Neural cell (in vitro differentiated cells): ENCODE measurements at regions not wholly inside any gene's neighbourhood (a gene's known extent, or its start where the extent isn't known, plus 50 kb on each side); places are given as distances from the start of the nearest gene placed in this dataset.

Experiments
- H2AFZ ChIP-seq: fragments of 200-600, 300-800 bp; sonication (generic), shearing (Covaris generic); 2 replicates; pipeline ENCODE4 v1.6.0; 2014; ENCODE audit warnings: low read depth, mild to moderate bottlenecking, antibody characterized with exemption, low read length, moderate library complexity
- H3F3A ChIP-seq: fragments of 200-600 bp; shearing (Covaris generic); 2 replicates; pipeline ENCODE4 v1.6.1; 2016; ENCODE audit warnings: mild to moderate bottlenecking, moderate library complexity, mixed read lengths, antibody characterized with exemption, low read length; ENCODE audit not compliant: insufficient read depth, poor library complexity, severe bottlenecking
- H3K27ac ChIP-seq: fragments of 200-600, 300-800 bp; sonication (generic), shearing (Covaris generic); 2 replicates; pipeline ENCODE4 v1.5.1; 2014; ENCODE audit warnings: mild to moderate bottlenecking, low read length, moderate library complexity
- H3K27me3 ChIP-seq: fragments of 300-800, 200-600 bp; sonication (generic), shearing (Covaris generic); 2 replicates; pipeline ENCODE4 v1.6.0; 2014; ENCODE audit warnings: mild to moderate bottlenecking, low read depth, low read length, moderate library complexity; ENCODE audit not compliant: insufficient read depth
- H3K36me3 ChIP-seq: fragments of 300-800, 200-600 bp; sonication (generic), shearing (Covaris generic); 2 replicates; pipeline ENCODE4 v1.5.1; 2014; ENCODE audit warnings: mild to moderate bottlenecking, antibody characterized with exemption, low read length, moderate library complexity; ENCODE audit not compliant: insufficient read depth
- H3K4me2 ChIP-seq: fragments of 300-800, 200-600 bp; sonication (generic), shearing (Covaris generic); 2 replicates; pipeline ENCODE4 v1.6.0; 2014; ENCODE audit warnings: mild to moderate bottlenecking, low read length
- H3K4me3 ChIP-seq: fragments of 300-800, 200-600 bp; sonication (generic), shearing (Covaris generic); 2 replicates; pipeline ENCODE4 v1.5.1; 2014; ENCODE audit warnings: mild to moderate bottlenecking, low read length, moderate library complexity
- H3K79me2 ChIP-seq: fragments of 200-600 bp; shearing (Covaris generic); replicated peaks from 2 replicates; pipeline ENCODE4 v1.6.0; 2014; ENCODE audit warnings: mild to moderate bottlenecking, low read length, moderate library complexity; ENCODE audit not compliant: insufficient read depth
- H3K9ac ChIP-seq: fragments of 300-800, 200-600 bp; sonication (generic), shearing (Covaris generic); 2 replicates; pipeline ENCODE4 v1.6.1; 2016; ENCODE audit warnings: mild to moderate bottlenecking, low read length, mixed read lengths
- H3K9me2 ChIP-seq: fragments of 200-600 bp; shearing (Covaris generic); 2 replicates; pipeline ENCODE4 v1.6.1; 2016; ENCODE audit warnings: mild to moderate bottlenecking, low read length, mixed read lengths; ENCODE audit not compliant: insufficient read depth
- H3K9me3 ChIP-seq: fragments of 200-600, 300-800 bp; sonication (generic), shearing (Covaris generic); 2 replicates; pipeline ENCODE4 v1.6.1; 2016; ENCODE audit warnings: mild to moderate bottlenecking, mixed run types, low read length, moderate library complexity, mixed read lengths
- H4K20me1 ChIP-seq: fragments of 200-600 bp; shearing (Covaris generic); 2 replicates; pipeline ENCODE4 v1.6.1; 2016; ENCODE audit warnings: mild to moderate bottlenecking, mixed run types; ENCODE audit not compliant: insufficient read depth
- CTCF ChIP-seq: fragments of 450-650 bp; IDR thresholded peaks from 2 replicates; pipeline ENCODE4 v1.5.1; 2014; ENCODE audit warnings: antibody characterized with exemption, mild to moderate bottlenecking, moderate library complexity; ENCODE audit not compliant: poor library complexity, severe bottlenecking
- EP300 ChIP-seq: fragments of 450-650 bp; conservative IDR thresholded peaks from 2 replicates; pipeline ENCODE4 v1.6.1; 2014; ENCODE audit warnings: antibody characterized with exemption, mild to moderate bottlenecking, moderate library complexity; ENCODE audit not compliant: poor library complexity, severe bottlenecking
- EZH2 ChIP-seq: fragments of 200-600, 300-800 bp; shearing (Covaris generic), sonication (generic); IDR thresholded peaks from 2 replicates; pipeline ENCODE4 v1.6.1; 2014; ENCODE audit warnings: antibody characterized with exemption, low read length, borderline replicate concordance, mild to moderate bottlenecking; ENCODE audit not compliant: insufficient read depth, poor library complexity, severe bottlenecking
- MXI1 ChIP-seq: fragments of 450-650 bp; conservative IDR thresholded peaks from 2 replicates; pipeline ENCODE4 v1.6.1; 2014; ENCODE audit warnings: antibody characterized with exemption, mild to moderate bottlenecking; ENCODE audit not compliant: poor library complexity, severe bottlenecking
- POLR2AphosphoS5 ChIP-seq: IDR thresholded peaks from 2 replicates; pipeline ENCODE4 v1.6.1; 2012
- RAD21 ChIP-seq: fragments of 450-650 bp; conservative IDR thresholded peaks from 2 replicates; pipeline ENCODE4 v1.6.1; 2014; ENCODE audit warnings: antibody characterized with exemption, mild to moderate bottlenecking, moderate library complexity
- REST ChIP-seq: IDR thresholded peaks from 2 replicates; pipeline ENCODE4 v1.6.1; 2012; ENCODE audit warnings: borderline replicate concordance
- SMC3 ChIP-seq: fragments of 450-650 bp; conservative IDR thresholded peaks from 2 replicates; pipeline ENCODE4 v1.6.1; 2014; ENCODE audit warnings: antibody characterized with exemption, mild to moderate bottlenecking, moderate library complexity; ENCODE audit not compliant: poor library complexity
- TAF1 ChIP-seq: IDR thresholded peaks from 2 replicates; pipeline ENCODE4 v1.6.1; 2012; ENCODE audit warnings: low read depth

GRCh38 chr6:79378957-79379356 lies 144.5 kb upstream of the HMGN3 start:
- Histone ChIP-seq H2AFZ (no peak overlapping the region), H3K27ac (no peak overlapping the region), H3F3A (no peaks in the 10 kb centered on the region), H3K9ac (no peak overlapping the region), H3K79me2 (no peaks in the 10 kb centered on the region), H3K27me3 (no peaks in the 10 kb centered on the region), H3K4me2 (no peak overlapping the region), H3K4me3 (no peak overlapping the region), H4K20me1 (no peaks in the 10 kb centered on the region), H3K9me3 (no peaks in the 10 kb centered on the region), H3K36me3 (no peaks in the 10 kb centered on the region), H3K9me2 (no peaks in the 10 kb centered on the region)
- TF ChIP-seq POLR2AphosphoS5 (no peak), MXI1 (no peak), SMC3 (no peak), TAF1 (no peak), CTCF (no peak), EZH2 (no peak), REST (no peak), EP300 (no peak), RAD21 (no peak)

GRCh38 chr6:79377888-79378348 lies 143.4 kb upstream of the HMGN3 start:
- Histone ChIP-seq H3K9me3 (no peaks in the 10 kb centered on the region), H3K27me3 (no peaks in the 10 kb centered on the region), H3K27ac (no peak overlapping the region), H3K79me2 (no peaks in the 10 kb centered on the region), H4K20me1 (no peaks in the 10 kb centered on the region), H3K4me3 (no peak overlapping the region), H3K36me3 (no peaks in the 10 kb centered on the region), H3K9ac (no peak overlapping the region), H3K4me2 (no peak overlapping the region), H3K9me2 (no peaks in the 10 kb centered on the region), H3F3A (no peaks in the 10 kb centered on the region), H2AFZ (no peak overlapping the region)
- no peak for TF ChIP-seq CTCF
- TF ChIP-seq REST, result no peak
- TF ChIP-seq TAF1, result no peak
- no peak for TF ChIP-seq EP300
